Smooth muscle cell (in vitro differentiated cells): ENCODE measurements at regions not wholly inside any gene's neighbourhood (a gene's known extent, or its start where the extent isn't known, plus 50 kb on each side); places are given as distances from the start of the nearest gene placed in this dataset.

Experiments used
- DNase-seq: peaks from one replicate; lab custom pipeline; 2025; ENCODE audit not compliant: unreplicated experiment; lab: John Stamatoyannopoulos, UW
- H2AFZ ChIP-seq: fragments of 200-600 bp; sonication (generic); 2 replicates; pipeline ENCODE4 v1.6.0; 2016; ENCODE audit warnings: antibody characterized with exemption, low read depth, mild to moderate bottlenecking
- H3F3A ChIP-seq: fragments of 200-600 bp; sonication (generic); 2 replicates; pipeline ENCODE4 v1.6.0; 2017; ENCODE audit warnings: antibody characterized with exemption, low read depth
- H3K27ac ChIP-seq: fragments of 200-600 bp; sonication (generic); 2 replicates; pipeline ENCODE4 v1.5.1; 2016; ENCODE audit warnings: low read depth, mild to moderate bottlenecking
- H3K27me3 ChIP-seq: fragments of 200-600 bp; sonication (generic); 2 replicates; pipeline ENCODE4 v1.6.1; 2016; ENCODE audit warnings: low read depth, mild to moderate bottlenecking
- H3K36me3 ChIP-seq: fragments of 200-600 bp; sonication (generic); 2 replicates; pipeline ENCODE4 v1.5.1; 2016; ENCODE audit warnings: low read depth
- H3K4me1 ChIP-seq: fragments of 200-600 bp; sonication (generic); 2 replicates; pipeline ENCODE4 v1.5.1; 2016; ENCODE audit warnings: low read depth
- H3K4me2 ChIP-seq: fragments of 200-600 bp; sonication (generic); 2 replicates; pipeline ENCODE4 v1.6.0; 2016; ENCODE audit warnings: mild to moderate bottlenecking
- H3K4me3 ChIP-seq: fragments of 200-600 bp; sonication (generic); 2 replicates; pipeline ENCODE4 v1.5.1; 2016; ENCODE audit warnings: mild to moderate bottlenecking
- H3K79me2 ChIP-seq: fragments of 200-600 bp; sonication (generic); 2 replicates; pipeline ENCODE4 v1.6.0; 2016; ENCODE audit warnings: low read depth, mild to moderate bottlenecking
- H3K9ac ChIP-seq: fragments of 200-600 bp; sonication (generic); 2 replicates; pipeline ENCODE4 v1.6.0; 2016; ENCODE audit warnings: low read depth
- H3K9me3 ChIP-seq: fragments of 200-600 bp; sonication (generic); replicated peaks from 2 replicates; pipeline ENCODE4 v1.5.1; 2016; ENCODE audit warnings: low read depth
- H4K20me1 ChIP-seq: fragments of 200-600 bp; sonication (generic); 2 replicates; pipeline ENCODE4 v1.6.0; 2016; ENCODE audit warnings: low read depth
- whole genome bisulfite sequencing: methylation state at CpG from one replicate; pipeline ENCODE4 v1.1.7; 2016; ENCODE audit warnings: low lambda C conversion rate; 5-methylcytosine and 5-hydroxymethylcytosine counted together
- TF ChIP-seq, protein P1 (sequence below): fragments of 200-600 bp; sonication (generic); IDR thresholded peaks from 2 replicates; pipeline ENCODE4 v1.5.1; 2017; ENCODE audit warnings: borderline replicate concordance, mild to moderate bottlenecking, antibody characterized with exemption; ENCODE audit not compliant: insufficient read depth, poor library complexity, severe bottlenecking

DNA sequence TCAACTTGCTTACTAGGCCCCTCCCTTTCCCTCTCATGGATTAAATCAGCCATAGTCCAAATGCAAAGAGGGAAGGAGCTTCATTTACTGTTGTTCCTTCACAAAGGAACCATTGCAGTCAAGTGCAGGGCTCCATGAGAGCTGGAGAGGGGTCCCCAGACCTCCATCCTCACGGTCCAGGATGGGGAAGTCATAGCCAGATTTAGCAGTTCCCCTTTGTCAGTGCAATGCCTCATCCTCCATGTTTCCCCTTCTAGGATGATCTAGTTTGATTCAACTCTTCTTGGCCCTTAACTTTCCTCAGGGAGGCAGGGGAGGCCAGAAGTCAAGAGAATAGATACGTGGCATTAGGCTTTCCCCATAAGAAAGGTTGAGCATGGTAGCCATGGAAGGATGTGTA is 66.5 kb upstream of the FUCA2 start:
- H2AFZ ChIP-seq, result no peak overlapping the region
- no peak overlapping the region for H3K4me2 ChIP-seq
- H3K36me3 ChIP-seq, result no peaks in the 10 kb centered on the region
- H4K20me1 ChIP-seq, result no peaks in the 10 kb centered on the region
- H3K79me2 ChIP-seq, result no peaks in the 10 kb centered on the region
- no peak overlapping the region for H3K4me3 ChIP-seq
- DNase-seq, result no peak
- no peaks in the 10 kb centered on the region for H3K9me3 ChIP-seq
- no peaks in the 10 kb centered on the region for H3K27me3 ChIP-seq
- H3K9ac ChIP-seq, result no peak overlapping the region
- H3F3A ChIP-seq, result no peaks in the 10 kb centered on the region
- WGBS, result 70% methylated on average over 2 of the region's 2 CpGs
- no peak overlapping the region for H3K27ac ChIP-seq
- TF ChIP-seq, protein P1, sequence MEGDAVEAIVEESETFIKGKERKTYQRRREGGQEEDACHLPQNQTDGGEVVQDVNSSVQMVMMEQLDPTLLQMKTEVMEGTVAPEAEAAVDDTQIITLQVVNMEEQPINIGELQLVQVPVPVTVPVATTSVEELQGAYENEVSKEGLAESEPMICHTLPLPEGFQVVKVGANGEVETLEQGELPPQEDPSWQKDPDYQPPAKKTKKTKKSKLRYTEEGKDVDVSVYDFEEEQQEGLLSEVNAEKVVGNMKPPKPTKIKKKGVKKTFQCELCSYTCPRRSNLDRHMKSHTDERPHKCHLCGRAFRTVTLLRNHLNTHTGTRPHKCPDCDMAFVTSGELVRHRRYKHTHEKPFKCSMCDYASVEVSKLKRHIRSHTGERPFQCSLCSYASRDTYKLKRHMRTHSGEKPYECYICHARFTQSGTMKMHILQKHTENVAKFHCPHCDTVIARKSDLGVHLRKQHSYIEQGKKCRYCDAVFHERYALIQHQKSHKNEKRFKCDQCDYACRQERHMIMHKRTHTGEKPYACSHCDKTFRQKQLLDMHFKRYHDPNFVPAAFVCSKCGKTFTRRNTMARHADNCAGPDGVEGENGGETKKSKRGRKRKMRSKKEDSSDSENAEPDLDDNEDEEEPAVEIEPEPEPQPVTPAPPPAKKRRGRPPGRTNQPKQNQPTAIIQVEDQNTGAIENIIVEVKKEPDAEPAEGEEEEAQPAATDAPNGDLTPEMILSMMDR, result no peak
- H3K4me1 ChIP-seq, result peaks cover 4% of the 10 kb centered on the region

DNA sequence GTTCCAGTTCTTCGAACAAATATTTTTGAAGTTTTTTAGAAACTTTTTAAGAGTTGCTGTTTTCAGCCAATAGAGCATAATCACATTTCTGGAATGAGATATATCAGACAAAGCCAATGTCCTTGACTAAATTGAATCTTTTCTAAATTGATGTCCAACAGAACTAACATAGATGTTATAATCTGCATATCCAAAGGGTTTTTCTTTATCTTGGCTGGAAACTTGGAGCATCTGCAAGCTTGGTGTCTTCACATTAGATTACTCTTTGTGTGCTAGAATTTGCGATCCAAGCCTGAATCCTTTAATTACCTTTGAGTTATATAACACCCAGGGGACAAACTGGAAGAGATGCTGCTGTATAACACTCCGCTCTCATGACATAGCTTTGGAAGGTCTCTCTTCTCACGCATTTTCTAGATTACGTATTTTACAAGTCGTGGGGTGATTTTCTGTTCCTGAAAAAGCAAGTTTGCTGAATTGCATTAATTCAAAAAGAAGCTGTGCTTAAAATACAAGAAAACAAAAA is 64.4 kb upstream of the FUCA2 start:
- H3K9ac ChIP-seq, result no peak overlapping the region
- no peak overlapping the region for H3K4me3 ChIP-seq
- H4K20me1 ChIP-seq, result no peaks in the 10 kb centered on the region
- H3K79me2 ChIP-seq, result no peaks in the 10 kb centered on the region
- H3K36me3 ChIP-seq, result no peaks in the 10 kb centered on the region
- H3K9me3 ChIP-seq, result no peaks in the 10 kb centered on the region
- peak overlapping the region; percentile 42 for H3K27ac ChIP-seq
- H2AFZ ChIP-seq, result peak overlapping the region; percentile 48
- peak overlapping the region; percentile 30 for H3K4me2 ChIP-seq
- peaks cover 4% of the 10 kb centered on the region for H3K4me1 ChIP-seq
- TF ChIP-seq, protein P1, result no peak
- H3F3A ChIP-seq, result no peaks in the 10 kb centered on the region
- WGBS, result 66% methylated on average over 6 of the region's 6 CpGs
- no peak for DNase-seq
- no peaks in the 10 kb centered on the region for H3K27me3 ChIP-seq

DNA sequence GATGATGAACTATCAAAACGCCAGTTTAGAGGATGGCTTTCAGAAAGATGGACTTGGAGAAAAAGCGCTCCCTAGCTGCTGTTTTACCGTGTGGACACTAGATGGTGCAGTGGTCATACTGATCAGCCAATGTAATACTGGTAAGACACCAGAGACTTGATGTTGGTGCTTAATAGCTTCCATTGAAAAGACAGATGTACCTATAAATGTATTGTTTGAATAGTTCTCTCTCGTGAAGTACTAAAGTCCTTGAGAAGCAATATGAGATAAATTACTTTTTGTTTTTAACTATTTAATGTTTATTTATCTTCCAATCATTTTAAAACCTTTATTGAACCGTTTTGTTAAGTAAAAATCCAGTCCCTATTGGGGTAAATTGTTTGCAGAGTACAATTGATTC is 63.9 kb upstream of the FUCA2 start:
- Histone ChIP-seq H3F3A (no peaks in the 10 kb centered on the region), H3K79me2 (no peaks in the 10 kb centered on the region), H2AFZ (peak overlapping the region; percentile 48), H3K9ac (no peak overlapping the region), H3K4me1 (peaks cover 4% of the 10 kb centered on the region), H3K27ac (peak overlapping the region; percentile 42), H3K4me2 (peak overlapping the region; percentile 70), H4K20me1 (no peaks in the 10 kb centered on the region), H3K4me3 (peak overlapping the region; percentile 29), H3K36me3 (no peaks in the 10 kb centered on the region), H3K9me3 (no peaks in the 10 kb centered on the region), H3K27me3 (no peaks in the 10 kb centered on the region)
- TF ChIP-seq, protein P1, result peak; percentile 90
- no peak for DNase-seq
- 10% methylated on average over 5 of the region's 5 CpGs for WGBS

DNA sequence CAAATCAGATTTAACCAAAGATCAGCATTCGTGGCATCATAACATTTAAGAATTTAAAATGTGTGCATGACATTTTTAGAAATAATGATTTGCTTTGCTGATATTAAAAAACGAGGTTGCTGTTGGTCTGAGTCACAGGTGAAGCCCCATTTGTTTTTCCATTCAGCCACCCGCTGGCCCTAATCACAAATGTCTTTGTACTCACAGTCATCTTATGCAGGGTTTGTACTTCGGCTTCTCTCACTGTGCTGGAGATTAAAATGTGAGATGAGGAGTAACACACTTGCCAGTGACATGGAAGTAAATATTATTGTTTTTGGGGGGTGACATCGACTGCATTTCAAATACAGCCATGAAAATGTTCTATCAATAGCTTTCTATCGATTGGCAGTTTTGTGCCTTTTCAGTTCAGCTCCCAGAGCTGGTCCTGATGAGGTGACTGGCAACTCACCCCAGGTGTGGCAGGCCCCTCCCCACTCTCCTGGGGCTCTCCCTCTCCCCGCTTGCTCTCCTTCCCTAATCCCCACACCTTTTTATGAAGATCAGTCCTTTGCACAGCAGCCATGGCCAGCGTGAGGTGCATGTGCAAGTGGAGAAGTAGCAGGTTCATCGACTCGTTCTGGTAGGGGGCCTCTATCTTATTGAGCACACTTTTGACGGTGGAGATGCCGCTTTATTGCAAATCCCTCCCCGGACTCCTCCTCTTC is 58.8 kb upstream of the FUCA2 start:
- H3F3A ChIP-seq, result no peaks in the 10 kb centered on the region

More for the DNA sequence above, 58.8 kb upstream of the FUCA2 start:
- TF ChIP-seq, protein P1, result no peak
- H3K9me3 ChIP-seq, result no peaks in the 10 kb centered on the region
- DNase-seq, result no peak
- no peak overlapping the region for H3K4me3 ChIP-seq
- 69% methylated on average over 13 of the region's 13 CpGs for WGBS
- H3K79me2 ChIP-seq, result no peaks in the 10 kb centered on the region
- no peaks in the 10 kb centered on the region for H3K27me3 ChIP-seq
- no peaks in the 10 kb centered on the region for H4K20me1 ChIP-seq
- H3K4me2 ChIP-seq, result no peak overlapping the region
- no peak overlapping the region for H2AFZ ChIP-seq
- H3K9ac ChIP-seq, result no peak overlapping the region
- H3K36me3 ChIP-seq, result no peaks in the 10 kb centered on the region
- H3K27ac ChIP-seq, result no peak overlapping the region
- no peaks in the 10 kb centered on the region for H3K4me1 ChIP-seq
